Prostate gland (tissue), 2 donors: ENCODE measurements at regions not wholly inside any gene's neighbourhood (a gene's known extent, or its start where the extent isn't known, plus 50 kb on each side); places are given as distances from the start of the nearest gene placed in this dataset.

Experiments used
- DNase-seq: peaks from one replicate; pipeline ENCODE4 v3.0.0-alpha.2; 2019; ENCODE audit warnings: low spot score
- H3K27ac ChIP-seq, 2 donors: fragments of 200-600 bp; sonication (generic); 2 replicates each; pipeline ENCODE4 v1.5.1; 2017 to 2019
- H3K27me3 ChIP-seq: fragments of 200-600 bp; sonication (generic); replicated peaks from 2 replicates; pipeline ENCODE4 v1.5.1; 2019; ENCODE audit not compliant: insufficient read depth
- H3K36me3 ChIP-seq, 2 donors: fragments of 200-600 bp; sonication (generic); 1 replicate in 1 of 2; 2 replicates in 1 of 2; pipeline versions ENCODE4 v1.5.1 to v1.8.1; 2017 to 2019
- H3K4me1 ChIP-seq: fragments of 200-600 bp; sonication (generic); replicated peaks from 2 replicates; pipeline ENCODE4 v1.5.1; 2019
- H3K4me3 ChIP-seq, 2 donors: fragments of 200-600 bp; sonication (generic); 2 replicates each; pipeline ENCODE4 v1.5.1; 2017 to 2019
- H3K9me3 ChIP-seq: fragments of 200-600 bp; sonication (generic); 2 replicates; pipeline ENCODE4 v1.5.1; 2017
- CTCF ChIP-seq, 4 experiments: fragments of 200-600 bp in 2 of 4; fragments of 450-650 bp in 2 of 4; sonication (generic) in 2 of 4; IDR thresholded peaks; 1 replicate in 3 of 4; 2 replicates in 1 of 4; pipeline ENCODE4 v1.5.1; 2016 to 2019; ENCODE audit warnings: antibody characterized with exemption in 4 of 4, mild to moderate bottlenecking in 2 of 4, moderate library complexity in 2 of 4
- POLR2A ChIP-seq: fragments of 450-650 bp; IDR thresholded peaks from one replicate; pipeline ENCODE4 v1.6.1; 2016; ENCODE audit warnings: antibody characterized with exemption, mild to moderate bottlenecking
- POLR2AphosphoS5 ChIP-seq: sonication (generic); formaldehyde crosslinking; IDR thresholded peaks from one replicate; pipeline ENCODE4 v1.6.1; 2017; ENCODE audit warnings: antibody characterized with exemption
- WGBS: methylation state at CpG from one replicate; pipeline ENCODE4 v1.1.5; 2018; 5-methylcytosine and 5-hydroxymethylcytosine counted together
- intact Hi-C: fragments of 100-400 bp; cut with DNase I; formaldehyde crosslinking; loops from one replicate; pipeline ENCODE4 v1.14.2; 2022

GRCh38 chr14:41171045-41171444, 435.6 kb upstream of the LRFN5 start:
- Histone ChIP-seq H3K27ac (no peak overlapping the region), H3K4me1 (no peaks in the 10 kb centered on the region), H3K4me3 (no peak overlapping the region), H3K36me3 (no peaks in the 10 kb centered on the region), H3K27me3 (no peaks in the 10 kb centered on the region), H3K9me3 (no peaks in the 10 kb centered on the region)
- no peak for TF ChIP-seq POLR2A
- no peak for TF ChIP-seq CTCF (IDR thresholded peaks at IDR 0.05)
- no peak for TF ChIP-seq POLR2AphosphoS5
- 69% methylated on average over 3 of the region's 3 CpGs for WGBS
- no peak for DNase-seq
- intact Hi-C loops = no loop called here

- intact Hi-C loops = no loop called here
- Histone ChIP-seq H3K27me3 (no peaks in the 10 kb centered on the region), H3K27ac (no peak overlapping the region)
Observed at GRCh38 chr14:41167040-41167439, 439.6 kb upstream of the LRFN5 start.

GRCh38 chr14:41154143-41154807, 452.4 kb upstream of the LRFN5 start:
- intact Hi-C loops = no loop called here
- WGBS = 95% methylated on average over 56 of the region's 56 CpGs
- H3K27ac ChIP-seq = no peak overlapping the region
- no peak for TF ChIP-seq POLR2A
- TF ChIP-seq POLR2AphosphoS5 = no peak
- no peak for TF ChIP-seq CTCF (IDR thresholded peaks at IDR 0.05)
- no peaks in the 10 kb centered on the region for H3K4me1 ChIP-seq
- H3K9me3 ChIP-seq = no peaks in the 10 kb centered on the region
- H3K4me3 ChIP-seq = no peak overlapping the region
- no peaks in the 10 kb centered on the region for H3K27me3 ChIP-seq
- no peak for DNase-seq
- H3K36me3 ChIP-seq = no peaks in the 10 kb centered on the region

More at GRCh38 chr14:41167040-41167439, 439.6 kb upstream of the LRFN5 start:
- no peak for TF ChIP-seq POLR2A
- TF ChIP-seq POLR2AphosphoS5 = no peak
- TF ChIP-seq CTCF (IDR thresholded peaks at IDR 0.05) = no peak
- Histone ChIP-seq H3K4me3 (no peak overlapping the region), H3K4me1 (no peaks in the 10 kb centered on the region), H3K36me3 (no peaks in the 10 kb centered on the region), H3K9me3 (peaks cover under 1% of the 10 kb centered on the region)
- 68% methylated on average over 4 of the region's 4 CpGs for WGBS
- no peak for DNase-seq

- DNase-seq = no peak
- H3K27ac ChIP-seq = no peak overlapping the region
Observed at GRCh38 chr14:41146391-41146790, 460.3 kb upstream of the LRFN5 start.

More at GRCh38 chr14:41146391-41146790, 460.3 kb upstream of the LRFN5 start:
- no peak for TF ChIP-seq CTCF (IDR thresholded peaks at IDR 0.05)
- TF ChIP-seq POLR2A = no peak
- TF ChIP-seq POLR2AphosphoS5 = no peak
- H3K9me3 ChIP-seq = no peaks in the 10 kb centered on the region
- H3K36me3 ChIP-seq = no peaks in the 10 kb centered on the region
- H3K27me3 ChIP-seq = no peaks in the 10 kb centered on the region
- intact Hi-C loops = no loop called here
- H3K4me3 ChIP-seq = no peak overlapping the region
- H3K4me1 ChIP-seq = no peaks in the 10 kb centered on the region
- 87% methylated on average over 2 of the region's 2 CpGs for whole genome bisulfite sequencing
